ENCODE measurements at regions not wholly inside any gene's neighbourhood (a gene's known extent, or its start where the extent isn't known, plus 50 kb on each side); places are given as distances from the start of the nearest gene placed in this dataset.

DNA sequence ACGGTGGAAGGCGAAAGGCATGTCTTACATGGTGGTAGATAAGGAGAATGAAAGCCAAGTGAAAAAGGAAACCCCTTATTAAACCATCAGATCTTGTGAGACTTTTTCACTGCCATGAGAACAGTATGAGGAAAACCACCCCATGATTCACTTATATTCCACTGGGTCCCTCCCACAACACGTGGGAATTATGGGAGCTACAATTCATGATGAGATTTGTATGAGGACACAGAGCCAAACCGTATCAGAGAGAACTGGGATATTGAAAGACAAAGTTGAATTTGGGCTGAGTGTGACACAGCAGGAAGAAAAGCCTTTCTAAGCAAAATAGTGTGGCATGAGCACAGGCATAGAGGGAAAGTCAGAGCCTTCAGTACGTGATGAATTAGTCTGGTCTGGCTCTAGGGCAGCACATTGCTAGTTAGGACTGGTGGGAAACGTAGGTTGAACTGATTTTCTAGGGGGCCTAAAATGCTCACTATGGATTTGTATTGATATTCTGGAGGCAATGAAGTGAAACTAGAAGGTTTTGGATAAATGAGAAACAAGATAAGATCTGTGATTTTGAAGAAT lies 84.8 kb upstream of the RND3 start:
- no peak overlapping the region for H3K4me3 ChIP-seq (ENCODE audit: low read depth, low read length)
- no peak for DNase-seq (ENCODE audit: low read depth)
- no peak for TF ChIP-seq CTCF (IDR thresholded peaks at IDR 0.05; ENCODE audit: insufficient read depth, low read depth, low read length)

DNA sequence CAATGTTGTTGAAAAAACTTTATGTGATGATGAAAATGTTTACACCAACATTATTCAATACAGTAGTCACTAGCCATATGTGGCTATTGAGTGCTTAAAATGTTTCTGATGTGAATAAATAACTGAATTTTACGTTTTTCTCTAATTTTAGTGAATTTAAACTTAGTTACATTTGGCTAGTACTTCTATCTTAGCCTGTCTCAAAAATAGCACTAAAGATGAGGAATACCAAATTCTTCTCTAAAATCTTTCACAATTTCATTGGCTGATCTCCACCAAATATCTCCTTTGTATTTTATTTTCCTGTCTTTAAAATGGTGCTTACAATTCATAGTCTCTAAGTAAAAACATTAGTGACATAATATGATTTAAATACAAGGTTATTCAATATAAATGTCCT lies 83.7 kb upstream of the RND3 start:
- DNase-seq (ENCODE audit: low read depth): no peak
- no peak for TF ChIP-seq CTCF (IDR thresholded peaks at IDR 0.05; ENCODE audit: insufficient read depth, low read depth, low read length)
- H3K4me3 ChIP-seq (ENCODE audit: low read depth, low read length): no peak overlapping the region

- no peak for TF ChIP-seq CTCF (IDR thresholded peaks at IDR 0.05; ENCODE audit: insufficient read depth, low read depth, low read length)
- H3K4me3 ChIP-seq (ENCODE audit: low read depth, low read length): no peak overlapping the region
- DNase-seq (ENCODE audit: low read depth): peak; percentile 87
Observed at GRCh38 chr2:150570712-150571111, 83.2 kb upstream of the RND3 start.

DNA sequence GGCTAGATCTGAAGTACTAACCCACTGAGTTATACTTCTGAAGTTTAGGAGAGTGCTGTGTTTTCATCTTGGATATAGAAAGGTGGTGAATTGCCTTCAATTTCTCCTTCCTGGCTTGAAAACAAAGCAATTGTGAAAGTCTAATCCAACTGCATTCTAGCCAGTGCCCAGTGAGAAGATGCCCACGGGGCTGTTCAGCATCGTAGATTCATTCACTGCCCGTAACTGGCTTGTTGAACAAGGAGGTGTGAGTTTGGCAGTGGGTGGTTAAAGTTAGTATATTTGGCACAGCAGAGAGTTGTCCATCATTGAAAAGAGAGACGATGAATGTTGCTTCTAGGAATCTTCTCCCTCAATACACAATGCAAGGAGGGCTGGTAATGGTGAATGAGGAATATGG lies 82.3 kb upstream of the RND3 start:
- H3K4me3 ChIP-seq (ENCODE audit: low read depth, low read length): no peak overlapping the region
- no peak for TF ChIP-seq CTCF (IDR thresholded peaks at IDR 0.05; ENCODE audit: insufficient read depth, low read depth, low read length)
- no peak for DNase-seq (ENCODE audit: low read depth)

- no peak overlapping the region for H3K4me3 ChIP-seq (ENCODE audit: low read depth, low read length)
- TF ChIP-seq CTCF (IDR thresholded peaks at IDR 0.05; ENCODE audit: insufficient read depth, low read depth, low read length): no peak
- DNase-seq (ENCODE audit: low read depth): peak; percentile 83
Observed at GRCh38 chr2:150567771-150568301, 80.4 kb upstream of the RND3 start.

- no peak for TF ChIP-seq CTCF (IDR thresholded peaks at IDR 0.05; ENCODE audit: insufficient read depth, low read depth, low read length)
- H3K4me3 ChIP-seq (ENCODE audit: low read depth, low read length): no peak overlapping the region
- no peak for DNase-seq (ENCODE audit: low read depth)
Observed at GRCh38 chr2:150566289-150566688, 78.8 kb upstream of the RND3 start.

GRCh38 chr2:150561076-150561475 lies 73.6 kb upstream of the RND3 start:
- TF ChIP-seq CTCF (IDR thresholded peaks at IDR 0.05; ENCODE audit: insufficient read depth, low read depth, low read length): no peak

More at GRCh38 chr2:150561076-150561475, 73.6 kb upstream of the RND3 start:
- no peak for DNase-seq (ENCODE audit: low read depth)
- no peak overlapping the region for H3K4me3 ChIP-seq (ENCODE audit: low read depth, low read length)
